Left forelimb (tissue), 1 donor: ENCODE measurements at regions not wholly inside any gene's neighbourhood (a gene's known extent, or its start where the extent isn't known, plus 50 kb on each side); places are given as distances from the start of the nearest gene placed in this dataset.

ENCODE experiments used
- DNase-seq: peaks from one replicate; pipeline ENCODE4 v3.0.0-alpha.2; 2018; ENCODE audit warnings: low spot score

GRCh38 chr3:34807611-34808010 lies 831.7 kb upstream of the ARPP21 start:
- no peak for DNase-seq

- no peak for DNase-seq
Observed at GRCh38 chr3:34808287-34808686, 831.0 kb upstream of the ARPP21 start.

DNA sequence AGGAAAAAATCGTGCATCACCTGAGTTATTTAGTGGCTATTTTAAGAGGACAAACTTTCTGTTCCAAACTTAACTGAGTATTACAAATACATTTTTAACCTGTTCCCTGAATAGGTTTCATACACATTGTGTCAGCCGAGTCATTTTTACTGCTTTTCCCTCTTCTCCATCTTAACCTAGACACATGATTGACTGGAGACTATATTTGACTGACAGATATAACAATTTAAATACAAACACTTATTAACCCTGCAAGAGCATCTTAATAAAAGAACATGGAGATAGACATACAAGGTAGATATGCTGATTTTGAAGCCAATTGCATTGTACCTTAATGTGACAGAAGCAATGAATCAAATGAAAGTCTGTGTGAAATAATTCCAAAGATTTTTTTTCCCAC lies 810.5 kb upstream of the ARPP21 start:
- no peak for DNase-seq

DNA sequence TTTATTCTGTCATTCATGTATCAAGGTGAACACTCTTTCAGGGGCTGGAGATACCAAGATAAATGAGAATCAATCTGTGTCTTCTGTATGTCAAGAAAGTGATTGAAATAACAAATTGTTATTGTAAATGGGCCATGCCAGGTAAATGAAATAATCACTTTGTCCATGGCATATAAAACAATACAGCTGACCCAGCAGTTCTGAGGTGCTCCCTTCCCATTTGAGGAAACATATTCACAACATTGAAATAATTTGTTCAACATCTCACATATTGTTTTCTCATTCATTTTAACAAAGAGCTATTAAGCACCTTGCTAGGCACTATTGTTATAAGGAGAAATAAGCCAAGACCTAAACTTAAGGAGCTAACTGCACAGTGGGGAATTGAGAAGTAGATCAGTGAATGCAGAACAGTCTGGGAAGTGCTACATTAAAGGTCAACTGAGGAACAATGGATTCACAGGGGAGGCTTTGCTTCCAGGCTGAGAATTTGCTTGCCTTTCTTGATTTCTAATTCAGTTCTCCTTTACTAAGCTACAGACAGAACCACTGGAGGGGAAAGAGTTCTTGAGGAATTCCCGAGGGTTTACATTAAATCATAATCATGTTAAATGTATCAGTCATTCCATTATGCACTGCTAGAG lies 806.3 kb upstream of the ARPP21 start:
- DNase-seq: no peak

- no peak for DNase-seq
Observed at GRCh38 chr3:34837848-34838741, 801.2 kb upstream of the ARPP21 start.

- no peak for DNase-seq
Observed at GRCh38 chr3:34842706-34843480, 796.4 kb upstream of the ARPP21 start.

DNA sequence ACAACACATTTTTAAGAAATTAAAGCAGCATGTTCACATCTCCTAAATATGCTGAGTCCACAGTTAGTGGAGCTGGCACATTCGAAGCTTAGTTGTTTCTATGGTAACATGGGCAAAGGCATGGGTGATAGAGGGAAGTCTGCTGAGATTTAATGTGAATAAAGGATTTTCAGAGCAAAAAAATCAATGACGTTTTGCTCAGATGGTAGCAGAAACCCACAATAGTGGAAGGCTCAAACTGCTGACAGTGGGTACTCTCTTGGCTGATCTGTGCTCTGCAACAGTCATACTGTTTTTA lies 795.1 kb upstream of the ARPP21 start:
- no peak for DNase-seq

DNA sequence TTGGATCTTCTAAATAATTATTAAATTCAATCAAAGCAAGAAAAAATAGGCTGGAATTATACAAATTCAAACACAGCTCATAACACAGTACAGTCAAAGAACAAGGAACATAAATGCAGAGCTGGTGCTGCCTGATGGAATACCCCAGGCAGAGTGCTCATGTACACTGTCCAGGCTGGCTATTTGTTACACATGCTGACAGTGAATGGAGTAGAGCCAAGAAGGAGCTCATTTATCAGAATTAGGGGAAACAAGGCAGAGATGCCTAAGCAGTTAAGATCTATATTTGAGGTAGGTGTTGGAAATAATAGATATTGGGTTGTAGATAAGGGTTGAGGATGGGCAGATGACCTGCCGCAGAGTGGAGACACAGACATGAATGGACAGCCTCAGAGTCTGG lies 788.2 kb upstream of the ARPP21 start:
- no peak for DNase-seq

GRCh38 chr3:34852844-34853439 lies 786.4 kb upstream of the ARPP21 start:
- no peak for DNase-seq

DNA sequence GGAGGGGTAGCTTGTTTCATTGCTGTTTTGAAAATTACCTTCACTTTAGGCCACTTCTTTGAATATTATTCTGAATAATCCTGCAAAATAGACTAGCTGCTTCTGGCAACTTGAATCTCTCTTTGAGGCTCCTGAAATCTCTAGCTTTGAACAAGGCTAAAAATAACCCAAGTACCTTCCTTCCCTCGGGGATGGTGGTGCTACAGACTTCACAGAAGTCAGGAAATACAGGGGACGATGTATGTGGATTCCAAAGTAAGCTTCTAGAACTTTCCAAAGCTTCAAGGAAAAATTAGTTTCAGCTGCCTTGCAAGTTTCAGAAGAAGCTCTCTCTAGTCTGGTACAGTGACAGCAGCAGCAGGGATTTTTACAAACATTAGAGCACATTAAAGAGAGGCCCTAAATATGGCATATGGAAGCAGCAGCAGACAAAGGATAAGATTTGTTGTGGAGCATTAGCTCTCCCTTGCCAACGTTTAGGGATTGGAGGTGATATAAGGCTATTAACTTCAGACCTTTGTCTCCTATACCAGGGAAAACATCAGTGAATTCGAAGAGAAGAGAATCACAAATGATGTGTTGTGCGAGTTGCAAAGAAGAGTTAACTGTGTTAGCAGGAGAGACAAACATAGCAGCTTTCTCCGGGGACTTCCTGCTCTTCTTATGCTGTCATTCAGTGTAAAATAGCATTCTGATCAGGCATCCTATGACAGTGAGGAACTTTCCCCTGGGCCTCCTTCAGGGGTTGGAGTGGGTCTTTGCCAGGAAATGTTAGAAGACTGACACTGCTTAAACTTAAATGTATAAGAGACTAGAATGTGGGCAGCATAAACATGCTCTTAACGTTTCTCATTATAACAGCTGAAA lies 783.0 kb upstream of the ARPP21 start:
- DNase-seq: no peak

DNA sequence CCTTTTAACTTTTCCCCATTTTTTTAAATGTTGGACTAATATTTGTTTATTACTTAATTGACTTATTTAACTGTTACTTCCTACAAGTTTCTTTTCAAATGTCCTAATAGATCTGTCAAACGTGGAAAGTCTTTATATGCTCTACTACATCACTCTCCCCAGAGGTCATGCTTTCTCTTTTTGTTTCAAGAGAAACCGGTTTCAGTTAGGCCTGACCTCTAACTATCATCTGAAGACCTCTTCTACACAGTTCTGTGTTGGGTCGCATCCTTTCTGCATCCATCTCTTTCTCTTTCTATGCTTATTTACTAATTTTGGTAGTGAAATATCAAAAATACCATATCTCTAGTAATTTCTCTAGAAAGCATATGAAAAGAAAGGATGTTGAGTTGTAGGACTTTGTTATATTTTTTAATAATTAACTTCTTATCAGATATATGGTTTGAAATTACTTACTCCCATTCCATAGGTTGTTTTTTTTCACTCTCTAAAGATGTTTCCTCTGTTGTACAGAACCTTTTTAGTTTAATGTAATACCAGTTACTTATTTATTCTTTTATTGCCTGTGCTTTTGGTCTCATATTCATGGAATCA lies 781.2 kb upstream of the ARPP21 start:
- DNase-seq: no peak

GRCh38 chr3:34859746-34860145 lies 779.6 kb upstream of the ARPP21 start:
- DNase-seq: no peak

DNA sequence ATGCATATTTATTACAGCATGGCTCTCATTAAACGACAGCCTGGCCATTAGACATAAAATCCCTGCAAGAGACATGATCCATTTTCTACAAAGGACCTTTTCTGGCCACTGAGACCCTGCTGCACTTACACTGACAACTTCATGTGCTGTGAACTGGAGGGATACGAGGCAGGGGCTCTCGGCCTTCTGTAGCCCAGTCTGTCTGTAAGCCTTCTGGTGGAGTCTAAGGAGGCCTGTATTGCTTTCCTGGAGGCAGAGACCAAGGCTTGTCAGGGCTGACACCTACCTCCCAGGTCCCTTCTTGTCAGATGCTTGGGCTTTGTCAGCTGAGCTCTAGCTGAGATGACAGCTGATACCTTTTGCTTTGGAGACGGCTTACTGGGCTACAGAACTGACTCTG lies 776.9 kb upstream of the ARPP21 start:
- DNase-seq: no peak

GRCh38 chr3:34863485-34863884 lies 775.8 kb upstream of the ARPP21 start:
- no peak for DNase-seq

- no peak for DNase-seq
Observed at GRCh38 chr3:34864011-34864410, 775.3 kb upstream of the ARPP21 start.

- DNase-seq: no peak
Observed at GRCh38 chr3:34865346-34865745, 774.0 kb upstream of the ARPP21 start.

DNA sequence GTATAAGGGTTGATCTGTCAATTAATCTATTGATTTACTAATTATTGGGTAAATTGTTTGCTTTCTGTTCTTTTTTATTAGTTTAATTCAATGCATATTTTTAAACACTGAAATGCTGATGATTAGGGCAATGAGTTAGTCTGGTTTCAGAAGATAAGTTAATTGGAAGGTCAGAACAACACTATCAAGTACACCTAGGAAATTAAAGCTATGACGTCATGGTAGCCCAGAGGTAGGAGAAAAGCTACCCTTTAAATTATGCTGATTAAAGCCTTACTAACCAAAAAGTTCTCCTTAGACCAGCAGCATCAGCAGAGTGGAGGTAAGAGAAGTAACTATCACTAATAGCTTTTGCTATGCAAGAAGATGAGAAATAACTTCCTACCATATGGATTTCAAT lies 770.4 kb upstream of the ARPP21 start:
- DNase-seq: no peak

- no peak for DNase-seq
Observed at GRCh38 chr3:34869696-34870095, 769.6 kb upstream of the ARPP21 start.

GRCh38 chr3:34872406-34872805 lies 766.9 kb upstream of the ARPP21 start:
- DNase-seq: no peak

GRCh38 chr3:34876997-34877396 lies 762.3 kb upstream of the ARPP21 start:
- no peak for DNase-seq

DNA sequence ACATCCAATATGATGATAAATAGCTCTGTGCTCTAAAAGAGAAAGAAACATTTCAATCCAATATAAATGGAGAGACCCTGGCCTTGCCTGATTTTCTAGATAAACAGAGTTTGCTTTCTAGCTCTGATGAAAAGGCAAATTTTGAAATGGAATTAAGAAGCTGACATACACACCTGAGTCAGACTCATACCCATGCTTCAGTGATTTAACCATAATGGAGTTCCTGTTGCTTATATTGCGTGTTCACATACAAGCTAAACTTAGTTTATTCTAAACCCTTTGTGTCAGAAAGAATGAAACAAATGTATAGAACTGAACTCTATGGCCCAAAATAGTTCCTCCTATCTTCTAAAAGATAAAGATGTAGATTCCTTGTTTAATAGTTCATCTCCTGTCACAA lies 760.8 kb upstream of the ARPP21 start:
- no peak for DNase-seq
